ENCODE measurements at regions not wholly inside any gene's neighbourhood (a gene's known extent, or its start where the extent isn't known, plus 50 kb on each side); places are given as distances from the start of the nearest gene placed in this dataset.
"Not testable (repeated sequence)": the region's sequence is repeated elsewhere in the genome, so short reads cannot be mapped to it uniquely, and the experiment has no call there.

GRCh38 chr6:51184046-51184445, 365.4 kb downstream of the TFAP2B start:
- Histone ChIP-seq H3K27ac (no peak overlapping the region), H3K9me3 (no peaks in the 10 kb centered on the region), H3K36me3 (no peaks in the 10 kb centered on the region), H3K27me3 (replicated peaks; ENCODE audit: insufficient read depth) (no peaks in the 10 kb centered on the region), H3K4me1 (replicated peaks) (no peaks in the 10 kb centered on the region), H3K4me3 (no peak overlapping the region)
- TF ChIP-seq POLR2A (IDR thresholded peaks at IDR 0.05): no peak
- TF ChIP-seq CTCF (IDR thresholded peaks at IDR 0.05): no peak
- no peak for TF ChIP-seq POLR2AphosphoS5 (IDR thresholded peaks at IDR 0.05)
- 88% methylated on average over 1 of the region's 1 CpG for WGBS
- DNase-seq (ENCODE audit: low spot score): no peak
- intact Hi-C loops (cut with DNase I): no loop called here

- H3K4me3 ChIP-seq; H3K27ac ChIP-seq; H3K9me3 ChIP-seq; H3K4me1 ChIP-seq (replicated peaks); intact Hi-C loops (cut with DNase I); H3K27me3 ChIP-seq (replicated peaks; ENCODE audit: insufficient read depth); DNase-seq (ENCODE audit: low spot score); H3K36me3 ChIP-seq: not testable (repeated sequence)
- WGBS: 80% methylated on average over 7 of the region's 7 CpGs
Measured at GRCh38 chr6:51193163-51193562, 374.5 kb downstream of the TFAP2B start.

GRCh38 chr6:51199105-51199552, 380.5 kb downstream of the TFAP2B start:
- no peak for DNase-seq (ENCODE audit: low spot score)
- H3K4me1 ChIP-seq (replicated peaks): no peaks in the 10 kb centered on the region
- WGBS: 82% methylated on average over 2 of the region's 2 CpGs
- no peaks in the 10 kb centered on the region for H3K36me3 ChIP-seq
- H3K27me3 ChIP-seq (replicated peaks; ENCODE audit: insufficient read depth): no peaks in the 10 kb centered on the region
- H3K27ac ChIP-seq: no peak overlapping the region
- H3K4me3 ChIP-seq: no peak overlapping the region
- H3K9me3 ChIP-seq: no peaks in the 10 kb centered on the region
- intact Hi-C loops (cut with DNase I): no loop called here
- TF ChIP-seq POLR2AphosphoS5 (IDR thresholded peaks at IDR 0.05) (no peak), POLR2A (IDR thresholded peaks at IDR 0.05) (no peak), CTCF (IDR thresholded peaks at IDR 0.05) (no peak)

GRCh38 chr6:51199733-51200260, 381.1 kb downstream of the TFAP2B start:
- TF ChIP-seq CTCF (IDR thresholded peaks at IDR 0.05) (no peak), POLR2A (IDR thresholded peaks at IDR 0.05) (no peak), POLR2AphosphoS5 (IDR thresholded peaks at IDR 0.05) (no peak)
- 48% methylated on average over 5 of the region's 5 CpGs for WGBS
- no peaks in the 10 kb centered on the region for H3K4me1 ChIP-seq (replicated peaks)
- intact Hi-C loops (cut with DNase I): no loop called here
- no peak overlapping the region for H3K27ac ChIP-seq
- no peaks in the 10 kb centered on the region for H3K36me3 ChIP-seq
- DNase-seq (ENCODE audit: low spot score): no peak
- H3K27me3 ChIP-seq (replicated peaks; ENCODE audit: insufficient read depth): no peaks in the 10 kb centered on the region
- H3K4me3 ChIP-seq: no peak overlapping the region
- H3K9me3 ChIP-seq: no peaks in the 10 kb centered on the region

GRCh38 chr6:51200676-51201075, 382.0 kb downstream of the TFAP2B start:
- no peaks in the 10 kb centered on the region for H3K36me3 ChIP-seq
- no peak for DNase-seq (ENCODE audit: low spot score)
- TF ChIP-seq CTCF (IDR thresholded peaks at IDR 0.05) (no peak), POLR2AphosphoS5 (IDR thresholded peaks at IDR 0.05) (no peak), POLR2A (IDR thresholded peaks at IDR 0.05) (no peak)
- no peaks in the 10 kb centered on the region for H3K4me1 ChIP-seq (replicated peaks)
- H3K27me3 ChIP-seq (replicated peaks; ENCODE audit: insufficient read depth): no peaks in the 10 kb centered on the region
- intact Hi-C loops (cut with DNase I): no loop called here
- H3K27ac ChIP-seq: no peak overlapping the region
- no peak overlapping the region for H3K4me3 ChIP-seq
- 56% methylated on average over 1 of the region's 1 CpG for WGBS
- no peaks in the 10 kb centered on the region for H3K9me3 ChIP-seq

- DNase-seq (ENCODE audit: low spot score); H3K27me3 ChIP-seq (replicated peaks; ENCODE audit: insufficient read depth); H3K9me3 ChIP-seq; H3K27ac ChIP-seq; H3K36me3 ChIP-seq; H3K4me3 ChIP-seq; intact Hi-C loops (cut with DNase I); H3K4me1 ChIP-seq (replicated peaks): not testable (repeated sequence)
- 86% methylated on average over 9 of the region's 13 CpGs for WGBS
Measured at GRCh38 chr6:51202653-51203052, 384.0 kb downstream of the TFAP2B start.

Data from prostate gland (tissue), 2 donors.